ENCODE measurements at regions not wholly inside any gene's neighbourhood (a gene's known extent, or its start where the extent isn't known, plus 50 kb on each side); places are given as distances from the start of the nearest gene placed in this dataset.

GRCh38 chr4:184316821-184317220 lies 99.1 kb upstream of the ENPP6 start:
- CTCF ChIA-PET: interaction anchor here (0.8 kb wide), 1 partner anchor 50 kb away, joined by 3 read pairs; no protein-coding TSS in a partner anchor

GRCh38 chr4:184315675-184316359 lies 98.1 kb upstream of the ENPP6 start:
- Histone ChIP-seq H3K4me3 (ENCODE audit: low read depth in 2 of 2, low read length in 2 of 2) (no peak overlapping the region), H3K27me3 (ENCODE audit: control insufficient read depth, insufficient read depth, low read length) (no peaks in the 10 kb centered on the region), H3K9me3 (ENCODE audit: control insufficient read depth, insufficient read depth, low read depth, low read length) (no peaks in the 10 kb centered on the region), H3K4me1 (ENCODE audit: control insufficient read depth, insufficient read depth, low read length) (no peaks in the 10 kb centered on the region), H3K36me3 (ENCODE audit: control insufficient read depth, insufficient read depth, low read length) (no peaks in the 10 kb centered on the region), H3K27ac (ENCODE audit: low read length) (no peak overlapping the region)
- TF ChIP-seq SIN3A (IDR thresholded peaks at IDR 0.05; ENCODE audit: borderline replicate concordance, insufficient read depth, low read depth, low read length) (no peak), REST (IDR thresholded peaks at IDR 0.05; ENCODE audit: insufficient read depth in 1 of 2, low read depth in 2 of 2, low read length in 1 of 2) (no peak), POLR2AphosphoS5 (IDR thresholded peaks at IDR 0.05; ENCODE audit: low read depth, low read length) (no peak), TCF7L2 (IDR thresholded peaks at IDR 0.05; ENCODE audit: low read depth, low read length) (no peak)
- TF ChIP-seq, protein P1, sequence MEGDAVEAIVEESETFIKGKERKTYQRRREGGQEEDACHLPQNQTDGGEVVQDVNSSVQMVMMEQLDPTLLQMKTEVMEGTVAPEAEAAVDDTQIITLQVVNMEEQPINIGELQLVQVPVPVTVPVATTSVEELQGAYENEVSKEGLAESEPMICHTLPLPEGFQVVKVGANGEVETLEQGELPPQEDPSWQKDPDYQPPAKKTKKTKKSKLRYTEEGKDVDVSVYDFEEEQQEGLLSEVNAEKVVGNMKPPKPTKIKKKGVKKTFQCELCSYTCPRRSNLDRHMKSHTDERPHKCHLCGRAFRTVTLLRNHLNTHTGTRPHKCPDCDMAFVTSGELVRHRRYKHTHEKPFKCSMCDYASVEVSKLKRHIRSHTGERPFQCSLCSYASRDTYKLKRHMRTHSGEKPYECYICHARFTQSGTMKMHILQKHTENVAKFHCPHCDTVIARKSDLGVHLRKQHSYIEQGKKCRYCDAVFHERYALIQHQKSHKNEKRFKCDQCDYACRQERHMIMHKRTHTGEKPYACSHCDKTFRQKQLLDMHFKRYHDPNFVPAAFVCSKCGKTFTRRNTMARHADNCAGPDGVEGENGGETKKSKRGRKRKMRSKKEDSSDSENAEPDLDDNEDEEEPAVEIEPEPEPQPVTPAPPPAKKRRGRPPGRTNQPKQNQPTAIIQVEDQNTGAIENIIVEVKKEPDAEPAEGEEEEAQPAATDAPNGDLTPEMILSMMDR (IDR thresholded peaks at IDR 0.05): no peak
- ChIA-PET CTCF (no interaction called here), POLR2A (no interaction called here)
- intact Hi-C loops (cut with micrococcal nuclease; ENCODE audit: unreplicated experiment): no loop called here
- no TSS peak for BruUV-seq (replicated peaks)
- DNase-seq (ENCODE audit: low read depth, low spot score): no peak
- in situ Hi-C loops (cut with HindIII; ENCODE audit: low pct_unique_long_range_greater_than_20kb, low sequenced_read_pairs): no loop called here
- no peak for ATAC-seq

More at GRCh38 chr4:184316821-184317220, 99.1 kb upstream of the ENPP6 start:
- intact Hi-C loops (cut with micrococcal nuclease; ENCODE audit: unreplicated experiment): no loop called here
- in situ Hi-C loops (cut with HindIII; ENCODE audit: low pct_unique_long_range_greater_than_20kb, low sequenced_read_pairs): no loop called here
- Histone ChIP-seq H3K9me3 (ENCODE audit: control insufficient read depth, insufficient read depth, low read depth, low read length) (no peaks in the 10 kb centered on the region), H3K4me1 (ENCODE audit: control insufficient read depth, insufficient read depth, low read length) (no peaks in the 10 kb centered on the region), H3K36me3 (ENCODE audit: control insufficient read depth, insufficient read depth, low read length) (no peaks in the 10 kb centered on the region), H3K4me3 (ENCODE audit: low read depth in 2 of 2, low read length in 2 of 2) (no peak overlapping the region), H3K27ac (ENCODE audit: low read length) (no peak overlapping the region), H3K27me3 (ENCODE audit: control insufficient read depth, insufficient read depth, low read length) (no peaks in the 10 kb centered on the region)
- no TSS peak for BruUV-seq (replicated peaks)
- POLR2A ChIA-PET: no interaction called here
- TF ChIP-seq POLR2AphosphoS5 (IDR thresholded peaks at IDR 0.05; ENCODE audit: low read depth, low read length): no peak
- TF ChIP-seq SIN3A (IDR thresholded peaks at IDR 0.05; ENCODE audit: borderline replicate concordance, insufficient read depth, low read depth, low read length): no peak
- TF ChIP-seq REST (IDR thresholded peaks at IDR 0.05; ENCODE audit: insufficient read depth in 1 of 2, low read depth in 2 of 2, low read length in 1 of 2): no peak
- TF ChIP-seq, protein P1 (IDR thresholded peaks at IDR 0.05): no peak
- no peak for TF ChIP-seq TCF7L2 (IDR thresholded peaks at IDR 0.05; ENCODE audit: low read depth, low read length)
- ATAC-seq (no peak), DNase-seq (ENCODE audit: low read depth, low spot score) (no peak)

Data from Panc1 (cell line).